MM.1S (cell line): ENCODE measurements at regions not wholly inside any gene's neighbourhood (a gene's known extent, or its start where the extent isn't known, plus 50 kb on each side); places are given as distances from the start of the nearest gene placed in this dataset.

Experiments used
- DNase-seq: peaks from one replicate; pipeline ENCODE4 v3.0.0-alpha.2; 2015
- H2AFZ ChIP-seq: fragments of 300-600 bp; sonication (generic); 2 replicates; pipeline ENCODE4 v1.6.0; 2016; ENCODE audit warnings: antibody characterized with exemption, low read length
- H3F3A ChIP-seq: fragments of 300-600 bp; sonication (generic); 2 replicates; pipeline ENCODE4 v1.6.1; 2016; ENCODE audit warnings: mild to moderate bottlenecking, antibody characterized with exemption, low read length, moderate library complexity, mixed read lengths; ENCODE audit not compliant: insufficient read depth
- H3K27ac ChIP-seq: fragments of 300-600 bp; sonication (generic); 2 replicates; pipeline ENCODE4 v1.5.1; 2016; ENCODE audit warnings: mild to moderate bottlenecking, low read length
- H3K27me3 ChIP-seq: fragments of 300-600 bp; sonication (generic); replicated peaks from 2 replicates; pipeline ENCODE4 v1.6.0; 2016; ENCODE audit warnings: low read length; ENCODE audit not compliant: insufficient read depth
- H3K36me3 ChIP-seq: fragments of 300-600 bp; sonication (generic); replicated peaks from 2 replicates; pipeline ENCODE4 v1.6.1; 2016; ENCODE audit warnings: mild to moderate bottlenecking, low read length, mixed read lengths; ENCODE audit not compliant: insufficient read depth
- H3K4me1 ChIP-seq: fragments of 300-600 bp; sonication (generic); 2 replicates; pipeline ENCODE4 v1.6.1; 2016; ENCODE audit warnings: low read length, mixed read lengths
- H3K4me2 ChIP-seq: fragments of 300-600 bp; sonication (generic); 2 replicates; pipeline ENCODE4 v1.6.0; 2016; ENCODE audit warnings: low read depth, low read length
- H3K4me3 ChIP-seq: fragments of 300-600 bp; sonication (generic); 2 replicates; pipeline ENCODE4 v1.5.1; 2016; ENCODE audit warnings: low read length, mixed read lengths
- H3K79me2 ChIP-seq: fragments of 300-600 bp; sonication (generic); 2 replicates; pipeline ENCODE4 v1.6.1; 2016; ENCODE audit warnings: mixed run types, low read length, mixed read lengths
- H3K9ac ChIP-seq: fragments of 300-600 bp; sonication (generic); 2 replicates; pipeline ENCODE4 v1.6.1; 2016; ENCODE audit warnings: low read length, mixed read lengths
- H3K9me2 ChIP-seq: fragments of 300-600 bp; sonication (generic); replicated peaks from 2 replicates; pipeline ENCODE4 v1.6.1; 2016; ENCODE audit warnings: mild to moderate bottlenecking, low read length, mixed read lengths; ENCODE audit not compliant: insufficient read depth
- H3K9me3 ChIP-seq: fragments of 300-600 bp; sonication (generic); replicated peaks from 2 replicates; pipeline ENCODE4 v1.6.1; 2016; ENCODE audit warnings: mild to moderate bottlenecking, low read length, mixed read lengths; ENCODE audit not compliant: insufficient read depth
- H4K20me1 ChIP-seq: fragments of 300-600 bp; sonication (generic); 2 replicates; pipeline ENCODE4 v1.6.1; 2016; ENCODE audit warnings: mild to moderate bottlenecking, low read length, moderate library complexity, mixed read lengths; ENCODE audit not compliant: insufficient read depth
- EZH2 ChIP-seq: fragments of 300-600 bp; sonication (generic); optimal IDR thresholded peaks from 2 replicates; pipeline ENCODE3; 2017; ENCODE audit warnings: low read depth, mild to moderate bottlenecking, antibody characterized with exemption, low read length, mixed read lengths
- EZH2phosphoT487 ChIP-seq: fragments of 300-600 bp; sonication (generic); IDR thresholded peaks from 2 replicates; pipeline ENCODE4 v1.6.1; 2018; ENCODE audit warnings: antibody characterized with exemption, low read length
- TF ChIP-seq, protein P1 (sequence below): fragments of 300-600 bp; sonication (generic); IDR thresholded peaks from 2 replicates; pipeline ENCODE4 v1.5.1; 2016; ENCODE audit warnings: antibody characterized with exemption, low read length, mixed read lengths

DNA sequence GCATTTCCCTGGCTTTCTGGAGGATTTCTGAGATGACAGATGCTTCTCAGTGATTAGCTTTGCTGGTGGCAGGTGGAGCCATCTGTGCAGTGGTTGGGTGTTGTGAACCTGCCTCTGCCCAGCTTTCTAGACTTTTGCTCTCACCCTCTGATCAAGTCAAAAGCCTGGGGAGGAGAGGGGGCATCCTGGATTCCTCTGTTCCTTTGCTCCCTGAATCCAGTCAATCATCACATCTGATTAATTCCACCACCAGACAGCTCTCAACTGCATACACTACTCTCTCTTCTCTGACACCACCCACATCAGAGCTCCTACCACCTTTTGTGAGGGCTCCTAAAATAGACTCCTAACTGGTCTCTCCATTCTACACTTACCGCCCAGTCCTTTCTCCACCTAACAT lies 283.5 kb downstream of the WDR11 start:
- Histone ChIP-seq H3K9me2 (no peaks in the 10 kb centered on the region), H3K27me3 (no peaks in the 10 kb centered on the region), H3K9ac (no peak overlapping the region), H3K4me2 (no peak overlapping the region), H4K20me1 (no peaks in the 10 kb centered on the region), H3K4me3 (no peak overlapping the region), H3K4me1 (no peaks in the 10 kb centered on the region), H2AFZ (no peak overlapping the region), H3K27ac (no peak overlapping the region), H3K36me3 (no peaks in the 10 kb centered on the region), H3K9me3 (no peaks in the 10 kb centered on the region), H3K79me2 (no peaks in the 10 kb centered on the region), H3F3A (no peaks in the 10 kb centered on the region)
- TF ChIP-seq EZH2phosphoT487 (no peak), EZH2 (no peak)
- TF ChIP-seq, protein P1, sequence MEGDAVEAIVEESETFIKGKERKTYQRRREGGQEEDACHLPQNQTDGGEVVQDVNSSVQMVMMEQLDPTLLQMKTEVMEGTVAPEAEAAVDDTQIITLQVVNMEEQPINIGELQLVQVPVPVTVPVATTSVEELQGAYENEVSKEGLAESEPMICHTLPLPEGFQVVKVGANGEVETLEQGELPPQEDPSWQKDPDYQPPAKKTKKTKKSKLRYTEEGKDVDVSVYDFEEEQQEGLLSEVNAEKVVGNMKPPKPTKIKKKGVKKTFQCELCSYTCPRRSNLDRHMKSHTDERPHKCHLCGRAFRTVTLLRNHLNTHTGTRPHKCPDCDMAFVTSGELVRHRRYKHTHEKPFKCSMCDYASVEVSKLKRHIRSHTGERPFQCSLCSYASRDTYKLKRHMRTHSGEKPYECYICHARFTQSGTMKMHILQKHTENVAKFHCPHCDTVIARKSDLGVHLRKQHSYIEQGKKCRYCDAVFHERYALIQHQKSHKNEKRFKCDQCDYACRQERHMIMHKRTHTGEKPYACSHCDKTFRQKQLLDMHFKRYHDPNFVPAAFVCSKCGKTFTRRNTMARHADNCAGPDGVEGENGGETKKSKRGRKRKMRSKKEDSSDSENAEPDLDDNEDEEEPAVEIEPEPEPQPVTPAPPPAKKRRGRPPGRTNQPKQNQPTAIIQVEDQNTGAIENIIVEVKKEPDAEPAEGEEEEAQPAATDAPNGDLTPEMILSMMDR = no peak
- DNase-seq = no peak

DNA sequence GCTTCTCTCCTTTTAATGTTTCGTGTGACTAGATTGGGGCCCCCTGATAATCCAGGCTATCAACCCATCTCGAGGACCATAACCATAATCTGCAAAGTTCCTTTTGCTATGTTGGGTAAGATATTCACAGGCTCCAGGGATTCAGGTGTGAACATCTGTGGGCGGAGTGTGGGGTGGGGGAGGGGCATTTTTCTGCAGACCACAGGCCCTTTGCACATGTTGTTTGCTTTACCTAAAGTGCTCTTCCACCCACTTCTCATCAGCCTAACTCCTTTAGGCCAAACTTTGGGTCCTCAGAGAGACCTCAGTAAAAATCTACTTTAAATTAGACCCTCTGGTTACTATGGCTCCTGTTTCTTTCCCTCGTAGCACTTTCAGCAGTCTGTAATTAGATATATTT lies 284.4 kb downstream of the WDR11 start:
- Histone ChIP-seq H3K4me2 (no peak overlapping the region), H2AFZ (no peak overlapping the region), H3K27ac (no peak overlapping the region), H3F3A (no peaks in the 10 kb centered on the region), H3K4me3 (no peak overlapping the region), H3K4me1 (no peaks in the 10 kb centered on the region), H3K9me3 (no peaks in the 10 kb centered on the region), H3K36me3 (no peaks in the 10 kb centered on the region), H3K9ac (no peak overlapping the region), H3K9me2 (no peaks in the 10 kb centered on the region), H3K79me2 (no peaks in the 10 kb centered on the region), H3K27me3 (no peaks in the 10 kb centered on the region), H4K20me1 (no peaks in the 10 kb centered on the region)
- TF ChIP-seq EZH2 = no peak
- no peak for TF ChIP-seq EZH2phosphoT487
- TF ChIP-seq, protein P1 = no peak
- DNase-seq = no peak

DNA sequence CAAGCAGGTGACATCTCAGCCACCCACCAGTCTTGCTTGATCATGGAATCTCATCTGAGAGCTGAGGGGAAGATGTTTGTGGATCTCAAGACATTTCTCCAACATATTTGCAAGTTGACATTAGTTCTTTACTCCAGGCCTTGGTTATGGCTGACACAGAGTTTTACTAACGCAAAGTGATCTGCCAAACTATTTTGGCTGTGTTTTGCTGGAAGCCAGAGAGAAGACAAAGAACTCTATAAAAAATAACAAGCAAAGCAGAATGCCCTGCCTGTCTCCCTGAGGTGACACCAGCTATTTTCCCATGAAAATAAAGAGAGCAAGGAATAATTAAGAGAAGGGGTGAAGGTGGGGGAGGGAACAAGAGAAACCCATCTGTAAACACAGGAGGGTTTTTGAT lies 286.4 kb downstream of the WDR11 start:
- DNase-seq = no peak
- Histone ChIP-seq H3K9me3 (no peaks in the 10 kb centered on the region), H3K9me2 (no peaks in the 10 kb centered on the region), H3K4me3 (no peak overlapping the region), H3K4me2 (no peak overlapping the region), H3K9ac (no peak overlapping the region), H4K20me1 (no peaks in the 10 kb centered on the region), H3K27me3 (no peaks in the 10 kb centered on the region), H3K79me2 (no peaks in the 10 kb centered on the region), H3K27ac (no peak overlapping the region), H3K4me1 (no peaks in the 10 kb centered on the region), H2AFZ (no peak overlapping the region), H3K36me3 (no peaks in the 10 kb centered on the region), H3F3A (no peaks in the 10 kb centered on the region)
- TF ChIP-seq EZH2 = no peak
- TF ChIP-seq, protein P1 = no peak
- no peak for TF ChIP-seq EZH2phosphoT487
